ENCODE measurements at regions not wholly inside any gene's neighbourhood (a gene's known extent, or its start where the extent isn't known, plus 50 kb on each side); places are given as distances from the start of the nearest gene placed in this dataset.
A peak's percentile ranks its signal among the peaks of the same experiment; 100 is the strongest.

DNA sequence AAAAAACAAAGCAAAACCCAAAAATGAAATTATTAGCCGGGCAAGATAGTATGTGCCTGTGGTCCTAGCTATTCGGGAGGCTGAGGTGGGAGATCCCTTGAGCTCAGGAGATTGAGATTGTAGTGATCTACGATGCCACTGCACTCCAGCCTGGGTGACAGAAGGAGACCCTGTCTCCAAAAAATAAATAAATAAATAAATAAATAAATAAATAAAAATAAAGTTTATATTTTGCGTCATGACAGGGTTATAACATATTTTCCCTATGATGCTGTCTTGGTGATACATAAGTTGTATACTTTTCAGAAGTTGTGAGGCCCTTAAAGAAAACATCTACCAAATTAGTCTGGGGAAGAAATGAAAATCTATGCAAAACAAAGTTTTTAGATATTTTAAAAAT, 94.5 kb upstream of the MKLN1 start:
- Histone ChIP-seq H3K27ac (ENCODE audit: control insufficient read depth, insufficient read depth, low read length) (no peak overlapping the region), H3K27me3 (ENCODE audit: control insufficient read depth, extremely low read depth, insufficient read depth, low read length) (no peaks in the 10 kb centered on the region), H4K20me1 (ENCODE audit: control insufficient read depth, extremely low read depth, insufficient read depth, low read length) (no peaks in the 10 kb centered on the region), H3K9ac (ENCODE audit: control insufficient read depth, extremely low read depth, insufficient read depth, low read length) (no peak overlapping the region), H3K4me1 (ENCODE audit: control insufficient read depth, extremely low read depth, insufficient read depth, low read length) (peaks cover 19% of the 10 kb centered on the region), H3K79me2 (ENCODE audit: control insufficient read depth, insufficient read depth, low read length) (no peaks in the 10 kb centered on the region), H3K4me3 (ENCODE audit: control insufficient read depth in 2 of 3, extremely low read depth in 1 of 3, insufficient read depth in 2 of 3, low read depth in 1 of 3, low read length in 3 of 3) (no peak overlapping the region), H3K4me2 (ENCODE audit: control insufficient read depth, extremely low read depth, insufficient read depth, low read depth, low read length) (no peak overlapping the region), H3K9me3 (ENCODE audit: control insufficient read depth, low read depth, low read length) (no peaks in the 10 kb centered on the region), H2AFZ (ENCODE audit: control insufficient read depth, low read length) (no peak overlapping the region), H3K9me1 (ENCODE audit: control insufficient read depth, extremely low read depth, insufficient read depth, low read length) (no peaks in the 10 kb centered on the region), H3K36me3 (ENCODE audit: control insufficient read depth in 2 of 2, extremely low read depth in 1 of 2, insufficient read depth in 2 of 2, low read length in 2 of 2) (no peaks in the 10 kb centered on the region)
- no peak for FAIRE-seq
- no peak for DNase-seq (ENCODE audit: low read depth, low spot score)
- no peak for TF ChIP-seq EZH2 (IDR thresholded peaks at IDR 0.05; ENCODE audit: low read length)
- TF ChIP-seq, protein P1, sequence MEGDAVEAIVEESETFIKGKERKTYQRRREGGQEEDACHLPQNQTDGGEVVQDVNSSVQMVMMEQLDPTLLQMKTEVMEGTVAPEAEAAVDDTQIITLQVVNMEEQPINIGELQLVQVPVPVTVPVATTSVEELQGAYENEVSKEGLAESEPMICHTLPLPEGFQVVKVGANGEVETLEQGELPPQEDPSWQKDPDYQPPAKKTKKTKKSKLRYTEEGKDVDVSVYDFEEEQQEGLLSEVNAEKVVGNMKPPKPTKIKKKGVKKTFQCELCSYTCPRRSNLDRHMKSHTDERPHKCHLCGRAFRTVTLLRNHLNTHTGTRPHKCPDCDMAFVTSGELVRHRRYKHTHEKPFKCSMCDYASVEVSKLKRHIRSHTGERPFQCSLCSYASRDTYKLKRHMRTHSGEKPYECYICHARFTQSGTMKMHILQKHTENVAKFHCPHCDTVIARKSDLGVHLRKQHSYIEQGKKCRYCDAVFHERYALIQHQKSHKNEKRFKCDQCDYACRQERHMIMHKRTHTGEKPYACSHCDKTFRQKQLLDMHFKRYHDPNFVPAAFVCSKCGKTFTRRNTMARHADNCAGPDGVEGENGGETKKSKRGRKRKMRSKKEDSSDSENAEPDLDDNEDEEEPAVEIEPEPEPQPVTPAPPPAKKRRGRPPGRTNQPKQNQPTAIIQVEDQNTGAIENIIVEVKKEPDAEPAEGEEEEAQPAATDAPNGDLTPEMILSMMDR (optimal IDR thresholded peaks at IDR 0.05 in 1 of 3, IDR thresholded peaks at IDR 0.05 in 1 of 3, conservative IDR thresholded peaks at IDR 0.05 in 1 of 3; ENCODE audit: extremely low read depth in 1 of 3, insufficient read depth in 2 of 3, low read length in 3 of 3) = no peak
- dilution Hi-C loops (cut with MboI; ENCODE audit: extremely low pct_ligation_motif_present, low sequenced_read_pairs) = no loop called here

DNA sequence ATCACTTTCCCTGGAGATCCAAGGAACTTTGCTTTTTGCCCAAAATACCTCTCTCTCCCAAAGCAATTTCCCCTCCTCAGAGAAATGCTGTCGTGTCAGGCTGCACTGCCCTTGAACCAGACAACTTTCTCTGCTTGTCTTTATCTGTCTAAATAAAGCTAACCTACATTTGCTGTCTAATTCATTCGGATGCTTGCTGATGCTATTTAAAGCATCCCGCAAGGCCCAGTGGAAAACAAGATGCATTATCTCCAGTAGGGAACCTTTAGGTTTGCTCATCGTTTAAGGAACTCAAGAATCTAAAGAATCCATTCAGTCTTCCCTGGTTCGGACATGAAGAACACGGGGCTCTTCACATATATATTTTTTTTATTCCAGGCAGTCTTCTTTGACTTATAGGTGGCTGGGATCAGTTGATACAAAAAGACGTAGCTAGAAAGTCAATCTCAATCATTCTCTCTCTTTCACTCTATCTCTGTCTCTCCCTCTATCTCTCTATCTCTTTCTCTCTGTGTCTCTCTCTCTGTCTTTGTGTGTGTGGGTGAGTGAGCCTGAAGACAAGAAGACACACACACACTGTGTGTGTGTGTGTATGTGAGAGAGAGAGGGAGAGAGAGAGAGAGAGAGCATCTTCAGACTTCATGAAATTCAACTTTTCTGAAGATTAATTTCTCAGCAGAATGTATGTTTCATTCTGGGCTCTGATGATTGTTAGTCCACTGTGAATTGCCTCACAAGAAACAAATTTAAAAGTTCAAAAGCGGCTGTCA, 92.8 kb upstream of the MKLN1 start:
- Histone ChIP-seq H3K36me3 (ENCODE audit: control insufficient read depth in 2 of 2, extremely low read depth in 1 of 2, insufficient read depth in 2 of 2, low read length in 2 of 2) (no peaks in the 10 kb centered on the region), H3K4me2 (ENCODE audit: control insufficient read depth, extremely low read depth, insufficient read depth, low read depth, low read length) (no peak overlapping the region), H3K4me1 (ENCODE audit: control insufficient read depth, extremely low read depth, insufficient read depth, low read length) (peaks cover 22% of the 10 kb centered on the region), H2AFZ (ENCODE audit: control insufficient read depth, low read length) (peak overlapping the region; percentile 12), H3K9me3 (ENCODE audit: control insufficient read depth, low read depth, low read length) (no peaks in the 10 kb centered on the region), H3K27ac (ENCODE audit: control insufficient read depth, insufficient read depth, low read length) (peak overlapping the region; percentile 77), H3K9ac (ENCODE audit: control insufficient read depth, extremely low read depth, insufficient read depth, low read length) (no peak overlapping the region), H3K4me3 (ENCODE audit: control insufficient read depth in 2 of 3, extremely low read depth in 1 of 3, insufficient read depth in 2 of 3, low read depth in 1 of 3, low read length in 3 of 3) (no peak overlapping the region), H3K79me2 (ENCODE audit: control insufficient read depth, insufficient read depth, low read length) (no peaks in the 10 kb centered on the region), H3K27me3 (ENCODE audit: control insufficient read depth, extremely low read depth, insufficient read depth, low read length) (no peaks in the 10 kb centered on the region), H4K20me1 (ENCODE audit: control insufficient read depth, extremely low read depth, insufficient read depth, low read length) (no peaks in the 10 kb centered on the region), H3K9me1 (ENCODE audit: control insufficient read depth, extremely low read depth, insufficient read depth, low read length) (no peaks in the 10 kb centered on the region)
- no peak for FAIRE-seq
- TF ChIP-seq, protein P1 (optimal IDR thresholded peaks at IDR 0.05 in 1 of 3, IDR thresholded peaks at IDR 0.05 in 1 of 3, conservative IDR thresholded peaks at IDR 0.05 in 1 of 3; ENCODE audit: extremely low read depth in 1 of 3, insufficient read depth in 2 of 3, low read length in 3 of 3) = no peak
- no peak for TF ChIP-seq EZH2 (IDR thresholded peaks at IDR 0.05; ENCODE audit: low read length)
- DNase-seq (ENCODE audit: low read depth, low spot score) = no peak
- dilution Hi-C loops (cut with MboI; ENCODE audit: extremely low pct_ligation_motif_present, low sequenced_read_pairs) = no loop called here

Data from keratinocyte (primary cell).